NCI-H2227 (cell line): ENCODE measurements at regions not wholly inside any gene's neighbourhood (a gene's known extent, or its start where the extent isn't known, plus 50 kb on each side); places are given as distances from the start of the nearest gene placed in this dataset.
A peak's percentile ranks its signal among the peaks of the same experiment; 100 is the strongest.
"Not testable (repeated sequence)": the region's sequence is repeated elsewhere in the genome, so short reads cannot be mapped to it uniquely, and the experiment has no call there.

Experiments
- DNase-seq: peaks from one replicate; lab custom pipeline; 2025; ENCODE audit not compliant: unreplicated experiment; lab: John Stamatoyannopoulos, UW

- no peak for DNase-seq
Observed at GRCh38 chr18:37847544-37847943, 281.9 kb upstream of the CELF4 start.

DNA sequence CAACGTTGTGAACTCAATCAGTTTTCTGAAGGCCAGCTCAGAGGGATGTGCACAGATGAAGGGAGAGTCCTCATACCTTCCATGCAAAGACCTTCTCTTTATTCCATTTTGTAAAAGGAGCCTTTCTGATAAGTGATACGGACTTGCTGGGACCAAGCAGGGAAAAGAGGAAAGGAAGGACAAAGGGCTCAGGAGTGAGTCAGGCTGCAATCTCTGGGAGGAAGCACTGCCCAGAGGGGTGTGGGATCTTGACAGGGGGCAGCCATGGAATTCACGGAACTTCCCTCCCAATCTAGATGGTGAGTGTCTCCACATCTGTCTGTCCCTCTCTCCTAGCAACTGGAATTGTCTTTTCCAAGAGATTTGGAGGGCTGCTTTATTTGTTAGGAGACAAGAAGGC, 281.4 kb upstream of the CELF4 start:
- no peak for DNase-seq

GRCh38 chr18:37845498-37845897, 279.9 kb upstream of the CELF4 start:
- DNase-seq, result no peak

- DNase-seq, result no peak
Observed at GRCh38 chr18:37844209-37844970, 278.8 kb upstream of the CELF4 start.

DNA sequence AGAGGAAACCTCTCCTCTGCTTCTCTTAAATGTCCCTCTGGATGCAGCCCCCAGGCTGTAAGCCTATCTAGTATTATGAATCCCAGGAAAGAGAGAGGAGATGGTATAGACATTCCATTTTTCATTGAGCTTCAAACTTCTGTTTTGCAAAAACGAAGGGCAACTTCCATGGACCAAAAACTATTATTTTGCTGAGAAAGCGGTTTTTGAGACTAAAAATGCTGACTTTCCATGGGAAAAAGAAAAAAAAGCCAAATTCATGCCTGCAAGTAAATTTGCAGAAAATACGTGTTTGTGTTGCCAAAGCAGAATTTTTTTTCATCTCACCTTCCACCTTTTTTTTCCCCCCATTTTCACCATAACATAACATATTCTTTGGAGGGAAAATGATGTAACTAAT, 272.5 kb upstream of the CELF4 start:
- DNase-seq, result no peak

DNA sequence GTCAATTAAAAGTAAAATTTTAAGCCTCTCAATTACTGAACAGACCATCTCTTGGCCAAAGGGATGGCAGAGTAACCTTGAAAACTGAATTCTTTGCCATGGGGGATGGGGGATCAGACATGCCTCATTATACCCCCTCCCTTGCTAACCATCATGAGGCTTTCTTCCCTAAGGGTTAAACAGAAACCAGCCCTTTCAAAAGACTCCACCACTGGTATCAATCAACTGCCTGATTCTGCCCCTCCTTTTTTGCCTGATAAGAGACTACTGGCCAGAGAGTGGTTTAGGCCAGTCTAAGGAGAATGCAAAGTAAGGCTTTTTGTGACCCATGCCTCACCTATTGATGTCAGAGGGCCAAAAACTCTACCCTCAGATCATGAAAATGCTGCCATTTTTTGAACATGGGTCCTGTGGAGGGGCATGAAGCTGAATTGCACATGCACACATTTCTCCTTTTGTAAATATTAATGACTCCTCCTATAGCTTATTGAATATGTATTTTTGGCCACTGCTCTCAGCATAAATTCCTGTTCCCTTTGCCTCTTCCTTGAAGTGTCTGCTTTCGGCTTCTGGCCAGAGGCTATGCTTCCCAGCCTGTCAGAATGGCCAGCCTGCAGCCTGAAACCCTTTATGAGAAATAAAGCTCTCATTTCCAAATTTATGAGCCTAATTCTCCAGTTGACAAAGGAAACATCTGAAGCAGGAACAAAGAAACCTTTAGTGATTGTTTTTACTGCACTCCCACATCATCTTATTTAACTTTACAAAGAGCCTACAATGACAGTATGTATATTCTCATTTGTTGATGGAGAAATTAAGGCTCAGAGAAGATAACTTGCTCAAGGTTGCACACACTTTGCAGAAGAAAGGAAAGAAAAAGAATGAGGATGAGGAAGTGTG, 270.7 kb upstream of the CELF4 start:
- no peak for DNase-seq

- DNase-seq, result not testable (repeated sequence)
Observed at GRCh38 chr18:37832010-37832695, 266.6 kb upstream of the CELF4 start.

DNA sequence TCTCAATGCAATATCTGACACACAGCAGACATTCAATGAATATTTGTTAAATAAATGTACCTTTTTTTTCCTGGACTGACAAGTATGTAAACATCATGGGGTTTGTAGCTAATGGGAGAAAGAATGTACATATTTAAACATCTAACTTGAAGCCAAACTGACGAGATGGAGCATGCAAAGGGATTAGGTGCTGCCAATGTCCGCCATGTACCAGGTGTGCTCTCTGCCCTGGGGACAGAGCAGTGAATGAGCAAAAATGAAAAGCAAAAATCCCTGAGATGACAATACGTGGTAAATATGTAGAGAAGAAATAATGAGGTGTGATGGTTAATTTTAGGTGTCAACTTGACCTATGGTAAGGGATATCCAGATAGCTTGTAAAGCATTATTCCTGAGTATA, 247.4 kb upstream of the CELF4 start:
- no peak for DNase-seq

GRCh38 chr18:37805773-37806404, 240.3 kb upstream of the CELF4 start:
- DNase-seq, result no peak

- peak; percentile 52 for DNase-seq
Observed at GRCh38 chr18:37796823-37797349, 231.3 kb upstream of the CELF4 start.

DNA sequence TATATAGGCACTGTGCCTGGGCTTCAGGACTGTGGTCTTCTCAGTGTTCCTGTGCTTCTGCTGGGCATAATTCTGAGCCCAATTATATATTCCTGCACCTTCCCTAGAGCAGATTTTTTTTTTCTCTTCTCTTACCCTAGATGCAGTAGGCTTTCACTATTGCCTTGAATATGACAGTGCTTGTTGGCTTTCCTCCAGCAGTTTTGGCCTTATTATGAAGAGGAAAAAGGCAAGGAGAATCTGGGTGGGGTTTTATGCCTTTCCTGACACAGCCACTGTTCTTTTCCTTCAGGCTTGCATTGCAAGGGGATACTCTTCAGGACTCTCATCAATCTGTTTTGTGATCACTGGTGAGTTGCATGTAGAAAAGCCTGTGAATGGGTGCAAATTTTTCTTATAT, 221.9 kb upstream of the CELF4 start:
- no peak for DNase-seq

DNA sequence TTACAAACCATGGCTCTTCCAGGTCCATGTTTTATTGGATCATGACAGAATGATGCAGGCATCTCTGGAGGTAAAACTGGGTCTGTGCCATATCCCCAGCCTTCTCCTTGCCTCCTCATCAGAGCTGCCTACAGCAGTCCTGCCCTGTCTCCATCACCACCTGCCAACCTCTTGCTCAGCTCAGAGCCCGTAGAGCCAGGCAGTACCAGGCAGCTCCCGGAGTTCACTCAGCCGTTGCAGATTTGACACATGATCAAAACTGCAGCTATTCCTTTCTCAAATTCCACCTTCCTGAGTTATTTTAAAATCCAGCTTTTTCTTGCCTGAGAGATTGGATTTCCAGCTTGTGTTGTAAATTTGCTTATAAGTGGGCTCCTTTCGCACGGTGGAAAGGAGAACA, 218.2 kb upstream of the CELF4 start:
- no peak for DNase-seq

- DNase-seq, result no peak
Observed at GRCh38 chr18:37779220-37779619, 213.6 kb upstream of the CELF4 start.

DNA sequence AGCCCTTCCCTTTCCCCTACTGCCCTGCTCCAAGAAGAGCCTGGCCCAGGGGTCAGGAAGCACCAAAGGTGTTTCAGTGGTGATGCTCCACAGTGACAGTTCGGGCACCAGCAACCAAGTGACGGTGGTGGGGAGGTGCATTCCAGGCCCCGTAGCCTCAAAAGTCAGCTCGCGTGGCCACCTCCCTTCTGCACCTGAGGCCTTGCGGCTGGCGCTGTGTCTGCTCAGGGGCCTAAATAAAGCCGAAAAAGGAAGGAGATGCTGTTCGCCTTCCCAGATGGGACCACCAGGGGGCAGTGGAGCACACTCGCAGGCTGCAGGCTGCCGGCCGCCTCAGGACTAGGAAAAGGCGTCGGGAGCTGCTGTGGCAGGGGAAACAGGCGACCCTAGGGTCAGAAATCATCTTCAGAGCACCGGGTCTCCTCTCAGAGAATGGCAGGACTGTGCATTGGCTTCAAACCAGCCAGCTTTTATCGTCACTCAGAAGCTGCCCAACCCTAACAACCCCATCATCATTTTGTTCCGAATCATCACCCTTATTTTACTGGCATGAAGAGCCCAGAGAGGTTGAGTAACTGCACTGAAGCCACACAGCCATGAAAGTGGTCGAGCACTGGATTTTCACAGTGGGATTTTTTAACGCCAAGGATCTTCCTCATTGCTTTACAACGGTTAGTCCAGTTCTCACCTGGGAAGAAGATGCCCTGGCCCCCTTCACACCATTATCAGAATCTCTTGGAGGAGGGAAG, 213.0 kb upstream of the CELF4 start:
- DNase-seq, result peak; percentile 86

DNA sequence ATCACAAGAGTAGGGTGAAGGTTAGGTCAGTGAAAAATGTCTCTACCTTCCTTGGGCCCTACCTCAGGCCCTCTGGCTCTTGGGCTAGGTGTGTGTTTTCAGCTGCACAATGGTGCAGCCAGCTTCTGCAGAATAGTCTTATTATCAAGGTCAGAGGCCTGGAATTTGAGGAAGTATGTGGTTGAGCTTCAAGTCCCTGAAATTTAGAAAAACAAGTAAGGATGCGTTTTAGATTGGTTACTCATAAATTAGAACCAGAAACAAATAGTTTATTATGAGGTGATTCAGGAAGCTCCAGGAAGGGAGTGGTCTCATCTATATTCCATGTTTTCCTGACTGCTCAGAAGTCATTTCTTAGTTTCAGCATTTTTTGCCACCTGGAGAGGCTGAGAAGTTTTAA, 204.2 kb upstream of the CELF4 start:
- DNase-seq, result no peak

DNA sequence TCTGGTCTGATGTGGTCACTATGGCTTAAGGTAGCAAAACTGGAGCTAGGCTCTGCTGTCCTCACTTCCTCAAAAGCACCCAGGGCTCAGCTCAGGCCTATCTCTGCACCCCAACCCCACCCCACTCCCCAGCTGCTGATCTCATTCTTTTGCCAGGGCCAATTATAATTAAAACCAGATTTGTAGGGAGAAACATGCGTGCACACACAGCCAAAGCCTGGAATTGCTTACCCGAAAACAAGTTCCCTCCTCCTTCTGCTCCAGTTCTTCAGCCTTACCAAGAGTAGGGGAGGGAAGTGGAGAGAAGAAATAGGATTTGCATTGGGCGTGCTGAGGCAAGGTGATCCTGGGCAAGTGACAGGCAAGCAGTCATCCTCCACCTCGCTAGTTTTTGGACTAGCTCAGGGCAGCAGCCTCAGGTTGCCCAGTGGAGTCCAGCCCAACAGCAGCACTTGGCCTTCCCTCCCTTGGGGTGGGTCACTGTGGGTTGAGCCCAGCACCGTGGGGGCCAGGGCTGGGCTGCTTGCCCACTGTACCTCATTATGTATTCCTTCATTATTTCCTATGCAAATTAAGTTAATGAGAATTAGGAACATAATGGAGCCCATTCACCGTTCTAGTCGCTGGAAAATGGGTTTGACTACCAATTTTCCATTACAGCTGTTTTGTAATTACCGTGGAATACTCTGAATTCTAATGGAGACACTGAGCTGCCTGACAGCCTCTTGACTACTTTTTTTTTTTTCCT, 199.1 kb upstream of the CELF4 start:
- DNase-seq, result no peak

DNA sequence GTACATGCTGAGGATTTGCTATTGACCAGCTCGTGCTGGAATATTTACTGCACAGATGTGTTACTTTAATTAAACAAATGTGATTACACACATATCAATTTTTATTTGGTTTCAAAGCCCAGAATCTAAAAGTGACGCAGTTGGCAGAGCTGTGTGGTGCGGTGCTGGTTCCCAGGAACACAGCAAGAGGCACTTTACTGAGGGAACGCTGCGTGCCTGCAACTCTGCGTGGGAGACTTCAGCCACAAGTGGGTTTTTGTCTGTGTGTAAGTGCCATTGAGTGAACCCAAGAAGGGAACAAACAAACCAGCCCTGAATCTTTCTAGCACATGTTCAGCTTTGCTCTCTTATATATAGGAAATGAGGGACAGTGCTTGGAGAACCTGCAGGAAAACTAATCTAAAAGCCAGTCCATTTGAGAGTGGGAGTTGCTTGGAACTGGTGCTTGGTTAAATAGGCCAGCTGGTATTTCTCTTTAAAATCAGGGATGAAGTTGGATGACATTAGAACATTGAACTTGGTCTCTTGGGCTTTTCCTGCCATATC, 196.6 kb upstream of the CELF4 start:
- no peak for DNase-seq

DNA sequence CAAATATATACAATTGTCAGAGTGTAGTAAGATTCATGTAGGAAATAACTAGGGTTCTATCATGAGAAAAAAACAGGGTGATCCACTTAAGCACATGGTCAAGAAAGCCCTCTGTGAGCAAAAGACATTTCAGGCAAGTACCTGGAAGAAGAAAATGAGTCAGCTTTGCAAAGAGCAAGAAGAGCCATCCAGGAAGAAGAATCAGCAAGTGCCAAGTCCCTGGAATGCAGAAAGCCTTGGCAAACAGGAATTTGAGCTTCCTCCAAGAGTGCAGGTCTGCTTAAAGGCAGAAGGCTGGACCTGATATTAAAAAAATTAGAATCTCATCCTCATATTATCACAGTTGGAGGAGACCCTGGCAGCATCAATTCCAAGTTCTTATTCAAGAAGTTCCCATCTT, 188.5 kb upstream of the CELF4 start:
- no peak for DNase-seq

- DNase-seq, result peak; percentile 87
Observed at GRCh38 chr18:37742436-37742835, 176.8 kb upstream of the CELF4 start.
